GM19238 (cell line): ENCODE measurements at regions not wholly inside any gene's neighbourhood (a gene's known extent, or its start where the extent isn't known, plus 50 kb on each side); places are given as distances from the start of the nearest gene placed in this dataset.
"Not testable (repeated sequence)": the region's sequence is repeated elsewhere in the genome, so short reads cannot be mapped to it uniquely, and the experiment has no call there.

Experiments
- DNase-seq: peaks from one replicate; pipeline ENCODE4 v3.0.0; 2011; ENCODE audit warnings: low spot score; ENCODE audit not compliant: insufficient read length

GRCh38 chr14:42548349-42548748 lies 941.7 kb downstream of the LRFN5 start:
- DNase-seq, result no peak

GRCh38 chr14:42545636-42546035 lies 939.0 kb downstream of the LRFN5 start:
- DNase-seq, result no peak

- no peak for DNase-seq
Measured at GRCh38 chr14:42541535-42542001, 934.9 kb downstream of the LRFN5 start.

- no peak for DNase-seq
Measured at GRCh38 chr14:42535397-42535796, 928.7 kb downstream of the LRFN5 start.

GRCh38 chr14:42533476-42533875 lies 926.8 kb downstream of the LRFN5 start:
- no peak for DNase-seq

GRCh38 chr14:42532194-42532593 lies 925.5 kb downstream of the LRFN5 start:
- DNase-seq, result no peak

- DNase-seq, result no peak
Measured at GRCh38 chr14:42527141-42527540, 920.5 kb downstream of the LRFN5 start.

- no peak for DNase-seq
Measured at GRCh38 chr14:42523666-42524065, 917.0 kb downstream of the LRFN5 start.

GRCh38 chr14:42517806-42518500 lies 911.3 kb downstream of the LRFN5 start:
- DNase-seq, result no peak

GRCh38 chr14:42513837-42514236 lies 907.2 kb downstream of the LRFN5 start:
- DNase-seq, result no peak

- no peak for DNase-seq
Measured at GRCh38 chr14:42510071-42510470, 903.4 kb downstream of the LRFN5 start.

- no peak for DNase-seq
Measured at GRCh38 chr14:42508209-42508946, 901.7 kb downstream of the LRFN5 start.

- no peak for DNase-seq
Measured at GRCh38 chr14:42504433-42504832, 897.8 kb downstream of the LRFN5 start.

- DNase-seq, result no peak
Measured at GRCh38 chr14:42499137-42499536, 892.5 kb downstream of the LRFN5 start.

- no peak for DNase-seq
Measured at GRCh38 chr14:42490536-42490935, 883.9 kb downstream of the LRFN5 start.

GRCh38 chr14:42488965-42489364 lies 882.3 kb downstream of the LRFN5 start:
- no peak for DNase-seq

GRCh38 chr14:42482345-42482971 lies 875.8 kb downstream of the LRFN5 start:
- DNase-seq, result not testable (repeated sequence)

GRCh38 chr14:42481714-42482113 lies 875.0 kb downstream of the LRFN5 start:
- not testable (repeated sequence) for DNase-seq

GRCh38 chr14:42480255-42480654 lies 873.6 kb downstream of the LRFN5 start:
- DNase-seq, result no peak

- no peak for DNase-seq
Measured at GRCh38 chr14:42475289-42475688, 868.6 kb downstream of the LRFN5 start.

- DNase-seq, result no peak
Measured at GRCh38 chr14:42470427-42470719, 863.7 kb downstream of the LRFN5 start.

- no peak for DNase-seq
Measured at GRCh38 chr14:42469637-42470426, 863.2 kb downstream of the LRFN5 start.
